ENCODE measurements at regions not wholly inside any gene's neighbourhood (a gene's known extent, or its start where the extent isn't known, plus 50 kb on each side); places are given as distances from the start of the nearest gene placed in this dataset.

GRCh38 chr5:165108809-165109208 lies 1603.4 kb downstream of the MAT2B start (continued):
- no peak for TF ChIP-seq PAX5 (IDR thresholded peaks at IDR 0.05; ENCODE audit: borderline replicate concordance, low read depth, low read length)
- TF ChIP-seq TAF1 (IDR thresholded peaks at IDR 0.05; ENCODE audit: borderline replicate concordance, low read depth, low read length) = no peak
- TF ChIP-seq HDAC6 (IDR thresholded peaks at IDR 0.05; ENCODE audit: unreplicated experiment) = no peak
- no peak for TF ChIP-seq IRF4 (IDR thresholded peaks at IDR 0.05; ENCODE audit: low read depth, low read length)

DNA sequence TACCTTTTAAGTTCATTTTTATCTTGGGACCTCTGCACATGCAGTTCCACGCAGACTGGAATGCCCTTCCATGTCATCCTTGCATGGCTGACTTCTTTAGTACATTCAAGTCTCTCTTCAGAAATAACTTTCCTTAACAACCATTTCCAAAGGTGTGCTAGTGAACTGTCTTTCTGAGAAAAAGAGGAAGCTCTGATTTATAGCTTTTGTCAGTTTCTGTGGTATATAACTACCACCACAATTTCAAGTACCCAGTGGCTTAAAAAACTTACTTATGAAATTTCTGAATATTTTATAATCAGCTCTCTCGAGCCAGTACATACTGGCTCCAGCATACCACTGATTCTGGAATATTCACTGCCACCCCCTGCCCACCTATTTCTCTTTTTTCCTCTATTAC lies 1613.8 kb downstream of the MAT2B start:
- ChIA-PET CTCF (no interaction called here), RAD21 (ENCODE audit: unreplicated experiment) (interaction anchor here (1.4 kb wide), 1 partner anchor 9 kb away, joined by 3 read pairs; no protein-coding TSS in a partner anchor), SMC1A (ENCODE audit: uncharacterized antibody, unreplicated experiment) (interaction anchor here (1.4 to 3.2 kb wide), 4 partner anchors 9 to 21 kb away, joined by 4 to 8 read pairs (median 6); no protein-coding TSS in a partner anchor), POLR2A (no interaction called here)
- H3K4me1 ChIP-seq (ENCODE audit: control insufficient read depth, insufficient read depth, low read length) = no peaks in the 10 kb centered on the region
- in situ Hi-C loops (cut with MboI) (no loop called here), intact Hi-C loops (cut with micrococcal nuclease; ENCODE audit: unreplicated experiment) (no loop called here)
- ATAC-seq (no peak), DNase-seq (ENCODE audit: low read depth, low spot score) (no peak), FAIRE-seq (no peak)
- no peak overlapping the region for H3K4me2 ChIP-seq (ENCODE audit: control insufficient read depth, insufficient read depth)
- no peaks in the 10 kb centered on the region for H3K9me3 ChIP-seq (replicated peaks; ENCODE audit: control insufficient read depth, insufficient read depth, low read length)
- no peak overlapping the region for H3K4me3 ChIP-seq
- TF ChIP-seq, protein P1, sequence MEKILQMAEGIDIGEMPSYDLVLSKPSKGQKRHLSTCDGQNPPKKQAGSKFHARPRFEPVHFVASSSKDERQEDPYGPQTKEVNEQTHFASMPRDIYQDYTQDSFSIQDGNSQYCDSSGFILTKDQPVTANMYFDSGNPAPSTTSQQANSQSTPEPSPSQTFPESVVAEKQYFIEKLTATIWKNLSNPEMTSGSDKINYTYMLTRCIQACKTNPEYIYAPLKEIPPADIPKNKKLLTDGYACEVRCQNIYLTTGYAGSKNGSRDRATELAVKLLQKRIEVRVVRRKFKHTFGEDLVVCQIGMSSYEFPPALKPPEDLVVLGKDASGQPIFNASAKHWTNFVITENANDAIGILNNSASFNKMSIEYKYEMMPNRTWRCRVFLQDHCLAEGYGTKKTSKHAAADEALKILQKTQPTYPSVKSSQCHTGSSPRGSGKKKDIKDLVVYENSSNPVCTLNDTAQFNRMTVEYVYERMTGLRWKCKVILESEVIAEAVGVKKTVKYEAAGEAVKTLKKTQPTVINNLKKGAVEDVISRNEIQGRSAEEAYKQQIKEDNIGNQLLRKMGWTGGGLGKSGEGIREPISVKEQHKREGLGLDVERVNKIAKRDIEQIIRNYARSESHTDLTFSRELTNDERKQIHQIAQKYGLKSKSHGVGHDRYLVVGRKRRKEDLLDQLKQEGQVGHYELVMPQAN (conservative IDR thresholded peaks at IDR 0.05) = no peak
- TF ChIP-seq ESRRA (IDR thresholded peaks at IDR 0.05; ENCODE audit: low read length) = no peak
- no peak for TF ChIP-seq POLR2AphosphoS2 (IDR thresholded peaks at IDR 0.05; ENCODE audit: low read depth, low read length)
- TF ChIP-seq HCFC1 (IDR thresholded peaks at IDR 0.05; ENCODE audit: low read length) = no peak
- TF ChIP-seq, protein P2, sequence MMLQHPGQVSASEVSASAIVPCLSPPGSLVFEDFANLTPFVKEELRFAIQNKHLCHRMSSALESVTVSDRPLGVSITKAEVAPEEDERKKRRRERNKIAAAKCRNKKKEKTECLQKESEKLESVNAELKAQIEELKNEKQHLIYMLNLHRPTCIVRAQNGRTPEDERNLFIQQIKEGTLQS (IDR thresholded peaks at IDR 0.05; ENCODE audit: borderline replicate concordance, extremely low read depth, low read depth, low read length) = no peak
- WGBS (ENCODE audit: insufficient coverage, insufficient replicate concordance, low lambda C conversion rate, missing lambda C conversion rate) = 3% methylated on average over 2 of the region's 2 CpGs
- no TSS peak for BruUV-seq (replicated peaks)
- no peaks in the 10 kb centered on the region for H3K79me2 ChIP-seq (ENCODE audit: control insufficient read depth, insufficient read depth, low read length)
- H3K9ac ChIP-seq (ENCODE audit: control insufficient read depth, insufficient read depth, low read length) = no peak overlapping the region
- H3K27ac ChIP-seq (ENCODE audit: control insufficient read depth, insufficient read depth) = no peak overlapping the region
- H3K27me3 ChIP-seq (replicated peaks in 1 of 2; ENCODE audit: control insufficient read depth in 2 of 2, insufficient read depth in 2 of 2, low read length in 1 of 2) = no peaks in the 10 kb centered on the region
- H4K20me1 ChIP-seq (ENCODE audit: control insufficient read depth, insufficient read depth) = no peaks in the 10 kb centered on the region
- no peak overlapping the region for H2AFZ ChIP-seq (ENCODE audit: control insufficient read depth, low read depth, low read length)
- H3K36me3 ChIP-seq (ENCODE audit: control insufficient read depth in 2 of 2, insufficient read depth in 2 of 2, low read length in 1 of 2) = no peaks in the 10 kb centered on the region

Measured in GM12878 (cell line).